Activated CD4-positive, alpha-beta T cell treated with anti-CD3 and anti-CD28 coated beads, Interleukin-2, amount 50 U/mL, for 48 hours (primary cell): ENCODE measurements at regions not wholly inside any gene's neighbourhood (a gene's known extent, or its start where the extent isn't known, plus 50 kb on each side); places are given as distances from the start of the nearest gene placed in this dataset.
"Not testable (repeated sequence)": the region's sequence is repeated elsewhere in the genome, so short reads cannot be mapped to it uniquely, and the experiment has no call there.

Experiments
- DNase-seq, 2 experiments: peaks; one replicate each; pipeline ENCODE4 v3.0.0-alpha.2; 2020

DNA sequence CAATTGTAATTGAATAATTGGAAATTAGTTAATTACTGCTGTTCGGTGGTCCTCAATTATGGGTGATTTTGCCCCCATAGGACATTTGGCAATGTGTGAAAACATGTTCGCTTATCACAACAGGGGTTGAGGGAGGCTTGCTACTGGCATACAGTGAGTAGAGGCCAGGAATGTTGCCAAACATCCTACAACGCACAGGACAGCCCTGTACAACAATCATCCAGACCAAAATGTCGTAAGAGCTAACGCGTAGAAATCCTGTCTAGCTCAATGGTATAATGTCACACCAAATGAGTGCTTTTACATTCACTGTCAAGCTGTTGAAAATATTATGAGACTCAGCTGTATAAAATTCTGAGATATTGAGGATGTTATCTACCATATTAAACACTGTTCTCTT lies 464.4 kb upstream of the TUSC1 start:
- no peak for DNase-seq

DNA sequence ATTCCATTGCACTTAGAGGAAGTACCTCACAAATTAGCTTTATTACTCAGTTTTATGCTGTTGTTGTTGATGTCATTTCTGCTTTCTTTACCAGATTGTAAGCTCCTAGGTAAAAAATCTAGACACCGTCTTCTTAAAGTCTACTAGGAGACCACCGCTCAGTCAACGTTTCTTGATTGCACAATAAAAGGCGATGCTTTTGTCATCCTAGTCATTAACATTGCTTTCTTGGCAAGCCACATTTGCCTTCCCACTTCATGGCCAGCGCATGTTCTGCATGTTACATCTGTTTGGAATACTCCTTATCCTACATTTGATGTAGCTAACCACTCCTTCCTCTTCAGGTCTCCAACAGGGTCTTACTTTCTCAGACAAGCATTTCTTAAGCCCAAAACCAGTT lies 464.0 kb upstream of the TUSC1 start:
- DNase-seq, result no peak

GRCh38 chr9:26133537-26133936 lies 455.3 kb upstream of the TUSC1 start:
- no peak for DNase-seq

DNA sequence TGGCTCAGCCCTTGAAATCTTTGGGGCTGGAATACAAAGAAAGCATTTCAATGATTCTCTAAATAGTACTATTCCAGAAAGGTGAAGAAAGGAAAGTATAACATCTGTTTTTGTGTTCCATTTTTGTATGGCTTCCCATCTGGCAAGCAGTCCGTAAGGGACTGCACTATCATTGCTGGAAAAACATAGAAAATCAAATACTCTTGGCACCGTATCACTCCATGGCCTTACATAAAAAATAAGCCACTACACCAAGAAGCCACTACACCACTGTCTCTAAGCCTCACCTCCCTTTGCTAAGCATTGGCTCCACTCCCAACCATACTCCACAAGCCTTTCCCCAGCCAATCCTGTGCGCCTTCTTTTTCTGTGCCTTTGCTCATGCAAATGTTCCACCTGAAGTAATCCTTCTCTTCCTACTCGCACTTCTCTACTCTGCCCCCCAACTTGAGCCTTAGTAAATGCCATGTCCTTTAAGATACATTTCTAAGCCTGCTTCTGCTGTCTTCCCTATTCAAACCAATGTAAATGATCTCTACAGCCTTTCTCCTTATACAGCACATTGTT lies 454.6 kb upstream of the TUSC1 start:
- DNase-seq, result no peak

GRCh38 chr9:26131886-26132285 lies 453.6 kb upstream of the TUSC1 start:
- DNase-seq, result no peak

GRCh38 chr9:26129217-26129616 lies 451.0 kb upstream of the TUSC1 start:
- DNase-seq, result no peak

GRCh38 chr9:26125693-26126092 lies 447.4 kb upstream of the TUSC1 start:
- DNase-seq, result no peak

GRCh38 chr9:26116085-26116484 lies 437.8 kb upstream of the TUSC1 start:
- not testable (repeated sequence) for DNase-seq

DNA sequence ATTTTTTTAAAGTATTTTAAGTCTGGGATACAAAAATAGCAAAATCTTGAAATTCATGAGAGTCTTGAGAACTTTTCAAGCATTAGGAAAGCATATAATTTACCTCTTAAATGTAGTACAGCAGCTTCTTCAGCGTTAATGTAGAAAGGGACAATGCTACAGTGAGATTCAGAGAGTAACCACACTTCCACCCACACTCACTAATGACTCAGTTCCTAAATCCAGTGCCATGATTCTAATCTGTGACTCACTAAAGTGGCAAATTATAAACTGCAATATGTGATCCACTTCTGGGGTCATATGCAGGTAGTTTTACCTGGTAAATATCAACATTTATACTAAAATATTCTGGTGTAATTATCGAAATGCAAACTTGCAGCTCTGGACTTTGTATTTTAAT lies 434.5 kb upstream of the TUSC1 start:
- DNase-seq, result no peak

- DNase-seq, result no peak
Measured at GRCh38 chr9:26086396-26086795, 408.2 kb upstream of the TUSC1 start.

GRCh38 chr9:26081847-26082246 lies 403.6 kb upstream of the TUSC1 start:
- DNase-seq, result no peak

DNA sequence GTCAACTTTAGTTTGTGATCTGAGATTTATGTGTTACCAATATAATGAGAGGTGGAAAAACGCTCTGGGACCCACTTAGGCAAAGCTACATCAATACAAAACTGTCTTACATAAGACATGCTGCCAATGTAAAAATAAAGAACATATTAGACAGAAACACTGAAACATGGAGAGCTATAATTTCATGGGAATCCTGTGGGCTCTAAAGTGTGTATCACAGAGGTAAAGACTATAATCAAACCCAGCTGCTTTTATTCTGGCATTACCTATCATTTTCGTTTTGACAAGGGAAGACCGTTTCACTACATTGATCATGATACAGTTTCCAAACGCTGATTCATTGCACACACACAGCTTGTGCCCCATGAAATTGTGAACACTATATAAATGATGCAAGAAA lies 400.5 kb upstream of the TUSC1 start:
- DNase-seq, result no peak

- DNase-seq, result no peak
Measured at GRCh38 chr9:26077860-26078259, 399.6 kb upstream of the TUSC1 start.

- DNase-seq, result no peak
Measured at GRCh38 chr9:26067608-26068007, 389.4 kb upstream of the TUSC1 start.

GRCh38 chr9:26066237-26066636 lies 388.0 kb upstream of the TUSC1 start:
- no peak for DNase-seq

DNA sequence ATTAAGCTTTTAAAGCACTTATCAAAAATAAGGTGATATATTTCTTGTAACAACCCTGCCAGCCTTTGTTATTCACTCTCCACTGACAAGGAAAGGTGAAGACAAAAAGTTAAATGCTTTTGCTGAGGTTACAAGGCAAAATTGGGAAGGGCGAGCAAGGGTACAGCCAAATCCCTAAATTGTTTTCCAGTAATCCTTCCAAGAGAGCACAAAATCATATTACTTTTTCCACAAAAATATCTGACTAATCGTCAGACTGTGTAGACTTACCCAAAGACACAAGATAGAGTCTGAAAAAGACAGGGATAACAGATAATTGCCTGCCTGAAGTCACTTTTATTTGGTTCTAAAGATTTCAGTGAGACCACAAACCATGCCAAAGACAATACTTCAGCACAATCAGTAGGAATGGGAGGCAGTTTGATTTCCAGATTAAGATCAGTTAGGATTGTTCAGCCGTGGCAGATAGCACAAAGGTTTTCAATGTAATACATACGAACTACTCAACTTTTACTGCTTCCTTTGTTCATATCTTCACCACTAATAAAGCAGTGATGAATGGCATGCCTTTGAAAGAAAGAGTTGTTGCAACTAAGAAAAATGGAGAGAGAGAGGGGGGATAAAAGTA lies 383.8 kb upstream of the TUSC1 start:
- no peak for DNase-seq

- DNase-seq, result no peak
Measured at GRCh38 chr9:26058111-26058895, 380.1 kb upstream of the TUSC1 start.

DNA sequence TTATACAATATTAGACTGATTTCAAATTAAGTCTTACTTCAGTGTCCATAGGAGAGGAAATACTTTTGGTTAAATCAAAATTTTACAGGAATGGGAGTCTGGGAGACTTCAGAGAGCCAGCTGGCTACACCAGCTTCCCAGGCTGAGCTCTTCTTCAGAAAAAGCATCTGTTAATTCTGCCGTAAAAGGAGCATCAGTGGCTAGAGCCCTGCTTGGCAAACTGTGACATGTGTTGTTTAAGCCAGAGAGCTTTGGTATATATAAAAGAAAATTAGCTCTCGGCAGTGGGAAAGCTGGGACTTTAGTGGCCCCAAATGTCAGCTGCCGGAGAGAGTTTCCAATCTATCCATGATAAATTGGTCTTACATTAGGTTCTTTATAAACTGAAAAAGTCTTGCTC lies 378.8 kb upstream of the TUSC1 start:
- DNase-seq, result no peak

DNA sequence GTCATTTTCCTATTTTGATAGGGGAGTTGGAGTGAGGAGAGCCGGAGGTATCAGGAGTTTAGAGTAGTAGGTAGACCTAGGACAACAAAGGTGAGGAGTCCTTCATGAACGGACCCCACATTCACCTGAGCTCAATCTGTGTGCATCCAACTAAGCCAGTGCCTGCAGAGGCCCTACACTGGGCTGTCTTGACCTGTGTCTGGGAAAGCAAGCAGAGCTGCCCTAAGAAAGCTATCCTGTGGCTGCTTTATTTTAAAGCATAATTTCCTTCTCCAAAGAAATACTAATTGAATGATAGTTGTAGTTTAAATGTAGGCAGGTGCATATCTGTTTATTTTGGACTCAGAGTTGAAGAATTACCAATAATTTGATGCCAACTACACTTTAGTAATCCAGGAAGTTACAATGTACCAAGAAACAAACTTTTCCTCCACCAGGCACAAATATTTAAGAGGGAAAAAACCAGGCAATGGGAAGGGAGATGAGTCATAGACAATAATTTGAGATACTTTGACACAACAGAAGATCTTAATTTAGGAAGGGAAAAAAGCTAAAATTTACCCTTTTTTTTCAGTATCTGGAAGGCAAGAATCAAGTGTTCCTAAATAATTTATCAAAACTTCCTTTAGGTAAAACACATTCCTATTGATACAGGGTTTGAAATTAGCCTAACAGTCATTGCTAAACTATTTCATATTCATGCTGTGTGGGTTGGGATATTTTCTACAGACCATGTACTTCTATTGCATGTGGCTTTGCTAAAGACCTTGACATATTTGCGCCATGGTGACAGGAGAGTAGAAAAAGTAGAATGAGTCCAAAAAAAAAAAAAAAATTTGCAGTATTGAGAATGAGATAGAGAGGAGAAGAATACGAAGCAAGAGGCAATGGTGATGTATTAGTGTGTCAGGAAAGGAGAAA lies 376.6 kb upstream of the TUSC1 start:
- DNase-seq, result no peak

DNA sequence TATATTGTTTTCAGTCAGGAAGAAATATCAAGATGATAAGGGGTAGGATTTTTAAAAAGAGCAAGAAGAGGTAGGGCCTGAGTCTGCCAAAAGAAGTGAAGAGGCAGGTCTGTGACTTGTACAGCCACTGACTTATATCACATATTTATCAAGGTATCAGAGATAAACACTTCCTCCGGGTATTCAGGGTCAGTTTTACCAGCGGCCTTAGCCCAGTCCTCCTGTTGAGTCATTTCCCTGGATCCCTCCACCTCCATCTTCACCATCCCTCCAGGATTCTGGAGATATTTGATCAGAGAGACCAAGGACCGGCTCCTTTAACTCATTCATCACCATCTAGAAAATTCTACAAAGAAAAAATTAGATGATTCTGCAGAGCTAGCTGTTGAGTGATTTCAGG lies 375.7 kb upstream of the TUSC1 start:
- no peak for DNase-seq

DNA sequence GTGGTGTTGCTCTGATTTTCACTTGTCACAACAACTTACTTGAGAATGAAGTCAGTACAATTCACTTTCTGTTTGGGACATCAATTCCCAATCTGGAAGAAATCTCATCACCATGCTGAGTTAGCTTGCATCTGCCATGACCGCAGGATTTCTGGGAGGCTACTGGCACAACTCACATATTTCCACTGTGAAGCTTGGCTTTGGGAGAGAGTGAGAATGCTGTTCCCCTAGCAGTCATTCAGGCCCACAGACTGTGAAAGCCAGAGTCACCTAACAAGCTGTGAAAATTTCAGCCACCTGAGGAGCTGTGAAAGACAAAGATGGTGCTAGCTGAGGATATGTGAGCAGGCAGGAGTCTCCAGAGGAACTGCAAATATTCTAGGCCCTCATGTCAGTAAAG lies 365.2 kb upstream of the TUSC1 start:
- no peak for DNase-seq

- DNase-seq, result no peak
Measured at GRCh38 chr9:26034786-26035185, 356.5 kb upstream of the TUSC1 start.

DNA sequence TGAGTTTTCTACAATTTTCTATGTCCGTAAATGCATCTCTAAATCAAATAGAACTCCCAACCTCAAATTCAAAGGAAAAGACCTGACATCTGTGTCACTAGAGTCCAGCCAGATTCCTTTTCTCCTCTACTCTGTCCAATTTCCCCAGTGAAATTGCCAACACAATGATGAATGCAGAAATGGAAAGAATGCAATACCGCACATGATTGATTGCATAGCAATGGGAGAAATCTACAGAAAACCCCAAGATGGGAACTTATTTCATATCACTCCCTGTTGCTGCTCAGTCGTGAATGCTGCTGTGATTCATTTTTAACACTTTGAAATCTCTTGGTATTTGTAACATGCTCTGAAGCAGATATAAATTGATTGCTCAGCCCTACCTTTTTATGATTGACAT lies 355.1 kb upstream of the TUSC1 start:
- DNase-seq, result no peak
